NCI-H526 treated with DMSO at 0.1 percent for 48 hours (cell line): ENCODE measurements at regions not wholly inside any gene's neighbourhood (a gene's known extent, or its start where the extent isn't known, plus 50 kb on each side); places are given as distances from the start of the nearest gene placed in this dataset.

Experiments used
- DNase-seq: peaks from one replicate; lab custom pipeline; 2025; lab: John Stamatoyannopoulos, UW

DNA sequence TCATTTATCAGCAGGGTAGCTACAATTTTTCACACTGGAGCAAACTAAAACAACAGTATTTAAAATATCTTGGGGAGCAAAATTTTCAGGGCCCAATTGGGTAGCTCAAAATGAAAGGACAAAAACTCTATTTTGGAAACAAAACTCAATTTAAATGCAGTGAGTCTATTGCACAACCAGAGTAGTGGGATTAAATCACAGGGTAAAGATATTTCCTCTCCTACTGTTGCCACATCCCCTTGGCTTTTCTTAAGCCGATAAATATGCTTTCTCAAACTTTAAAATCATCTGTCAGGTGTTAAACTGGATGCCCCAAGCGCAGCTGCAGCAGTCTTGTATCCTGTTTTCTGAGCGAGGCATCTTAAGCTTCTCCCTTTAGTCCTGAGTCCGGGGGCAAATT, 1474.3 kb upstream of the CDH9 start:
- no peak for DNase-seq

DNA sequence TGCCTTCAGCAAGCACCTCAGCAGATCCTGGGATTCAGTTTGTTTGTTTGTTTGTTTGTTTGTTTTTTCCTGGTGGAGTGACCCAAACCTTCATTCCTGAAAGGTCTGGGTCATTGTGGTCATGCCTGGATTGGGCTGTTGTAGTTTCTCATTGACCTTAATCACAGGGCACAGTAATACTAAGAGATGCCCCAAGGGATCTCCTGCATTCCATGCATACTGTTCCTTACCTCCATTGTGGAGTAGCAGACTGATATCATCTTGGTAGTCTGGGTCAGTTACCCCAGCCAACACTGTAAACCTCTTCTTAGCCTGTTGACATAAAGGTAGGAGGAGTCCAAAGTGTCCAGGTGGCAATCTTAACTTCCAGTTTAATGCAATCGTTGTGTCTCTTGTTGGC, 1466.7 kb upstream of the CDH9 start:
- no peak for DNase-seq

- DNase-seq: no peak
These were observed 1462.1 kb upstream of the CDH9 start for GRCh38 chr5:28500511-28500910.

GRCh38 chr5:28499766-28500290, 1461.4 kb upstream of the CDH9 start:
- no peak for DNase-seq

DNA sequence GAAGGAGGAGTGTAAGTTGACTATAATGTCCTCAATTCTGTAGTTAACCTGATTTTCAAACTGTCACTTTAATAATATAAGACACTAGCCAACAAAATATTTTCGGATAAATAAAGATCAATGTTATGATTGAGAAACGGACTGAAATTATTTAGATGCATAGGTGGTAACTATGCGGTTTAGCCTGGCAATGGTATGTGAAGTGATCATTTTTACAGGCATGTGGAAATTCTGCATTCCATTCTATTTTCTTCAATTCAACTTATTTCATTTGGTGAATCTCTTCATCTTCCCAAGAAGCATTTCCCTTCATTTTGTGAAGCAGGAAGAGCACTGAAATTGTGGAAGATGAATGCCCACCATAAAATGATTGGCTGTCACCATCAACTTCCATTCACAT, 1457.5 kb upstream of the CDH9 start:
- no peak for DNase-seq

DNA sequence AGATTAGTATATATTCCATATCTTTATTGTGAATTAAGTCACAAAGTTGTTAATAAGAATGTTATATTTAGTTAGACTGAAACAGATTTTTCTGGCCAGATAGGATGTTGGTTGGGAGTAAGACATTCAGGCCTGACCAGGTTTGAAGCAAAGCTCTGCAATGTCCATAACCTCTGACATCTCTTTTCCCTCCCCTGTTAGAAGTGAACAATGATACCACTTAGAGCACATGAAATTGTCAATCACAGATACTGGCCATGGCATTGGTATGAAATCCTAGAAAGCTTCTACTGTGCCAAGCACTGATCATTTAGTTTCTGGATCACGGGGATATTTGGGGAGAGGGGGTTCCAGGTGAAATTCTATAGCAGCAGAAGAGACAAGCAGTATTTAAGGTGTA, 1455.1 kb upstream of the CDH9 start:
- no peak for DNase-seq

DNA sequence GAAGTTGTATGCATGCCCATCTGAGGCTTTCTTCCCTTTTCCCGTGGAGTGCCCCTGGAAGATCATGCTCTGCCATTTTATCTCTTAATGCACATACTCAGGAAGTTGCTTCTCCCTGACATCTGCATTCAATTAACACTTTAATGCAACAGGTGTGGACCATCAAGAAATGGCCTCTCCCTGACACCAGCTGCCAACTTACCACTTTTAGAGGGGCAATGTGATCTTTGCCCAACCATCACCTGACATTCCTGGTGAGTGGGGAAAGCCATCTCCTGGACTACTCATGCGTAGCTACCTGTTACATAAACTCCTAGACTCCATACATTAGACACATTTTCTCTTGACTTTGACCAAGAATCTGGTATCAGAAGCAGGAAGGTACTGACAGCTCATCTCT, 1450.4 kb upstream of the CDH9 start:
- DNase-seq: no peak

- no peak for DNase-seq
These were observed 1445.1 kb upstream of the CDH9 start for GRCh38 chr5:28483327-28484025.

DNA sequence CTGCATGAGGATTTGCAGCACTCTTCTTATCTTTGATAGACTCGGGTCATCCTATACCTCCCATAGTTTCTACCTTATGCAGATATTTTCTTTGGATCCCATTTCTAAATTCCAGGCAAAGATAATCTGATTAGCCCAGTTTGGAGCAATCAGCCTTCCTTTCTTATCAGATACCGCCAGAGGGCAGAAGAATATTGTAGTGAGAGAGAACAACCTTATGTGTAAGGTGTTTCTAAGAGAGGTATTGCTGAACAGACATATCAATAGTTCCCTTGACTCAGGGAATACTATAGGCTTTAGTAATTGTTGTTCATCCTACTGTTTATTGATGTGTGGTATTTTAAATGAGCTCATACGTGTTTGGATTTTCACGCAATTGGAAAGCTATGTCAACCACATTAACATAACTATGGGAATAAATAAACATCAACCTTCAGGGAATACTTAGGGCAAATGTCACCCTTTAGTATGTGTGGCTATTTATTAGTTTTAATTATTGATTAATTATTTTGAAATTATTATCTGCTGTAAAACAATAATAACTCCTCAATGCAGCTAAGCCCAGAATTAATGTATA, 1435.2 kb upstream of the CDH9 start:
- DNase-seq: no peak

DNA sequence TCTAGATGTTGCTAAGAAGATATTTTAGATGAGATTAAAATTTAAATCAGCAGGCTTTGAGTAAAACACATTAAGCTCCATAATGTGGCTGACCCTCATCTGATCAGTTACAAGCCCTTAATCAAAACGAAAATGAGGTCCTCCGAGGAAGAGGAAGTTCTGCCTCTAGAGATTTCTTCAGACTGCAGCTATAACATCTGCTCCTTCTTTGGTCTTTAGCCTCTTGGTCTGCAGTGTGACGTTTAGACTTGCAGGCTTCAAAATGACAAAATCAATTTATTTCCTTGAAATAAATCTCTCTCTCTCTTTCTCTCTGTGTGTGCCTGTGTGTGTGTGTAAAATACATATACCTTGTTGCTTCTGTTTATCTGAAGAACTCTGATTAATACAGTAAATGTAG, 1429.8 kb upstream of the CDH9 start:
- no peak for DNase-seq

GRCh38 chr5:28463728-28464127, 1425.3 kb upstream of the CDH9 start:
- no peak for DNase-seq

GRCh38 chr5:28451483-28451882, 1413.1 kb upstream of the CDH9 start:
- no peak for DNase-seq

DNA sequence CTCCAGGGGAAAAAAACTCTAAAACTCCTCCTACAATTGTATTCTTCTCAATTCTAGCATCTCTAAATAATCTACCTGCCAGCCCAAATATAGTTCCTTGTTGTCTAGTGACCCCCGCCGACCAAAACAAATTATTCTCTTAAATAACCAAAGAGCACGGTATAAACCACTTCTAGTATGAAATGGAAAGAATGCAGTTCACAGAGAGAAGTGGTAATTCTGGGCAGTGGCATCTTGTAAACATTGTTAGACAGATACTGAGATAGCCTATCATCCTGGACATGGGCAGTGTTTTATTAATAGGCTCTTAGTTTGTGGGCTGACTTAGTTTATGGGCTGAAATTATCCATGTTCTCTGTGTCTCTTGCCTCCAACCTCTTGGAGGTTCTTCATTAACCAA, 1412.6 kb upstream of the CDH9 start:
- no peak for DNase-seq

- DNase-seq: no peak
These were observed 1410.4 kb upstream of the CDH9 start for GRCh38 chr5:28448791-28449190.

DNA sequence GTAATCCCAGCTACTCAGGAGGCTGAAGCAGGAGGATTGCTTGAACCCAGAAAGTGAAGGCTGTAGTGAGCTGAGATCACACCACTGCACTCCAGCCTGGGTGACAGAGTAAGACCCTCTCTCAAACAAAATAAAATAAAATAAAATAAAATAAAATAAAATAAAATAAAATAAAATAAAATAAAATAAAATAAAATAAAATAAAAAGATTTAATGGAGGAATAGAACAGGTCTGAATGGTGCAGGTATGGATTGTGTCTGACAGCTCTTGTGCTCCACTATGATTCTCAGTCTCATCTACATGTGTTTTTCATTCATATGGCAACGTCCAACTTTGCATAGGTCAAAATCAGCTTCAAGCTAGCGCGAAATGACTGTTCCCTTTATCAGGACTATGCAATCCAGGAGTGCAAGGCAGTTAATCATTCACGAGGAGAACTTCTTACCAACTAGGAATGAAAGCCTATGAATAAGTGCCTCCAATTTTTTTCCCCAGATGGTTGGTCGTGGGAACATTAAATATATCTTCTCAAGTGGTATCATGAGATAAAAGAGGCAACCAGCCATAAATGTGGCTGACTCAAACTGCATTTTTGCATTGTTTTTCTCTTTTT, 1392.3 kb upstream of the CDH9 start:
- DNase-seq: peak; percentile 9

DNA sequence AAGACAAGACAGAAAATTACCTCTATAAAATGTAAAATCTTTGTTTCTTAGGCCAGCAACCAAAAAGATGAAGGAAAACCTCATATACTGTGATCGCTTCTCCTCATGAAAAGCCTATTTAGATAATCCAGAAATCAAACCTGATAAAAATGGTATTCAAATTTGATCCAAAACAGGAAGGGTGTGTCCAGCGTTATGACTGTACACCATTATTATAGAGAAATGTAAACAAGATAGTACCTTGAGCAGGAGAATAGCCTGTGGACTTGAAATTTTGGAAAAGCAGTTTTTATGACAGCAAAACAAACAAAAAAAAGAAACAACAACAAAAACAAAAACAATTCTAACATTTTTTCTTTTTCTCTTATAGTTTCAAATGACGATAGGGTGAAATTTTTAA, 1382.8 kb upstream of the CDH9 start:
- DNase-seq: no peak

- DNase-seq: no peak
These were observed 1377.5 kb upstream of the CDH9 start for GRCh38 chr5:28415791-28416443.

DNA sequence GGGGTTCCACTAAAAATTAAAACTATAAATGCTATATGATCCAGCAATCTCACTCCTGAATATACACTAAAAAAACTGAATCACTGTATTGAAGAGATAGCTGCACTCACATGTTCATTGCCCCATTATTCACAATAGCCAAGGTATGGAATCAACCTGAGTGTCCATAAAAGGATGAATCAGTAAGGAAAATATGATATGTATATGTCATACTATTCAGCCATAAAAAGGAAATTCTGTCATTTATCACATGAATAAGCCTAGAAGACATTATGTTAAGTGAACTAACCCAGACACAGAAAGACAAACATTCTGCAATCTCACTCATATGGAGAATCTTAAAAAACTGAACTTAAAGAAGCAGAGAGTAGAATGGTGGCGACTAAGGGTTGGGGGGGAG, 1376.2 kb upstream of the CDH9 start:
- DNase-seq: no peak

DNA sequence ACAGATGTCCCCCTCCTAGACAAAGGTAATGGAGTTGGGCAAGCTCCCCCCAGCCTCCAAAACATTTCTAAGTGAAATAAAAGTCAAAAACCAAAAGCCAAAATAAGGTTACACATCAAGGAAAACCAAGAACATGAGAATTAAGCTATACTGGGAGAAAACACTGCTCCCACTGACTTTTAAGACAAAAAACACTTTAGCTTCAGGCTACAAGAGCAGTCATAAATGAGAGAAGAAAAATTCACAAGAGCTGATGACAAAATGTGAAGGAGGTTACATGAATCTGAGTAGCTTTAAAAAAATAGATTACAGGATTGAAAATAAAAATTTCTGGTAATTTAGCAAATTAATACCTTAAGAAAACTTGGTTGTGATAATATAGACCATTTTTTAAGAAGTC, 1370.3 kb upstream of the CDH9 start:
- no peak for DNase-seq

GRCh38 chr5:28408186-28408585, 1369.8 kb upstream of the CDH9 start:
- DNase-seq: no peak

- DNase-seq: no peak
These were observed 1366.1 kb upstream of the CDH9 start for GRCh38 chr5:28404363-28405071.

DNA sequence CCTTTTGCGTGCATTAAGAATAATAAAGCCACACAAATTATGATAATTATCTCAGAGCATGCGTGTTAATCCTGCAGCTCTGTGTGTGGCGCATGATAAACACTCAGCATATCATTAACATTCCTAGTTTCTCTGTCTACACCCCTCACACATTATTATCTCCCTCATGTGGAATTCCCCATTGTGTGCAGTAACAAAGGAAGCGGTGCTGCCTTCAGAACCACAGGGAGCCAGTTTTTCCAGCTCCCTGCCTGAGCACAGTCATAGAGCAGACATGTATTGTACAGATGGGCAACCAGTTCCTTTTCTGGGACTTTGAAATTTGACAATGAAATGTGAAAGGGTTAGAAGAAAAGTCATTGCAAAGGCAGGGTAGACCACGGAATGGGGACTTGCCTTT, 1365.5 kb upstream of the CDH9 start:
- no peak for DNase-seq
